ENCODE measurements at regions not wholly inside any gene's neighbourhood (a gene's known extent, or its start where the extent isn't known, plus 50 kb on each side); places are given as distances from the start of the nearest gene placed in this dataset.
"Not testable (repeated sequence)": the region's sequence is repeated elsewhere in the genome, so short reads cannot be mapped to it uniquely, and the experiment has no call there.

GRCh38 chr5:82591021-82591515, 312.9 kb upstream of the RPS23 start:
- no peak overlapping the region for H3K4me3 ChIP-seq (replicated peaks; ENCODE audit: low read depth, low read length)
- no peak for TF ChIP-seq CTCF (IDR thresholded peaks at IDR 0.05; ENCODE audit: low read depth, low read length, missing control alignments)
- no peak for DNase-seq (ENCODE audit: extremely low read depth, low read depth)

DNA sequence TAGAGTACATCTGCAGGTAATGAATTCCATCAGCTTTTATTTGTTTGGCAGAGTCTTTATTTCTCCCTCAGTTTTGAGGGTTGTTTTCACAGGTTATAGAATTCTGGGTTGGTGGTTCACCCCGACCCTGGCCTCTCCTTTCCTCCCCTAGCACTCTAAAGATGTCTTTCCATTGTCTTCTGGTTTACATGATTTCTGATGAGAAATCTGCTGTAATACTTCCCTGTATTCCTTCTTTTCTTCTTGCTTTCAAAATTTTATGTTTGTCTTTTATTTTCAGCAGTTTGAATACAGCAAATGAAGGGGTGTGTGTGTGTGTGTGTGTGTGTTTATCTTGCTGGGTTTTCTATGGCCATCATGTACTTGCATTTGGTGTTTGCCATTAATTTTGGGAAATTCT, 312.0 kb upstream of the RPS23 start:
- no peak for TF ChIP-seq CTCF (IDR thresholded peaks at IDR 0.05; ENCODE audit: low read depth, low read length, missing control alignments)
- H3K4me3 ChIP-seq (replicated peaks; ENCODE audit: low read depth, low read length): no peak overlapping the region
- DNase-seq (ENCODE audit: extremely low read depth, low read depth): no peak

GRCh38 chr5:82586661-82587310, 308.6 kb upstream of the RPS23 start:
- TF ChIP-seq CTCF (IDR thresholded peaks at IDR 0.05; ENCODE audit: low read depth, low read length, missing control alignments): no peak

GRCh38 chr5:82586181-82586580, 308.0 kb upstream of the RPS23 start:
- TF ChIP-seq CTCF (IDR thresholded peaks at IDR 0.05; ENCODE audit: low read depth, low read length, missing control alignments): no peak
- no peak for DNase-seq (ENCODE audit: extremely low read depth, low read depth)
- H3K4me3 ChIP-seq (replicated peaks; ENCODE audit: low read depth, low read length): no peak overlapping the region

More at GRCh38 chr5:82586661-82587310, 308.6 kb upstream of the RPS23 start:
- DNase-seq (ENCODE audit: extremely low read depth, low read depth): no peak
- H3K4me3 ChIP-seq (replicated peaks; ENCODE audit: low read depth, low read length): no peak overlapping the region

DNA sequence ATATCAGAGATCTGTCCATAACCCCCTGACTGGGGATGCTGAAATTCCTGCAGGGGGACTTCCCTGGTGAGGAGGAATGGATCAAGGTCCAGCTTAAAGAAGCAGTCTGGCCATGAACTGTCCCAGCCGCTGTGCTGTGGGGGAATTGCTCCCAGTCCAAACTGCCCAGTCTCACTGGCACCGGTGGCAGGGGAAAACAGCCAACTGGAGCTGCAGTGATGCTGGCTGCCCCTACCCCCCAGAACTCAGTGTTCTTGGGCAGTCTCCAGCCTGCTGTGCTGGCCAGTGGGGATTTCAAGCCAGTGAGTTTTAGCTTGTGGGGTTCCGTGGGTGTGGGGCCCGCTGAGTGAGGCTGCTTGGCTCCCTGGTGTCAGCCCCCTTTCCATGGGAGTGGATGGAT, 306.5 kb upstream of the RPS23 start:
- TF ChIP-seq CTCF (IDR thresholded peaks at IDR 0.05; ENCODE audit: low read depth, low read length, missing control alignments): no peak
- no peak for DNase-seq (ENCODE audit: extremely low read depth, low read depth)
- H3K4me3 ChIP-seq (replicated peaks; ENCODE audit: low read depth, low read length): no peak overlapping the region

GRCh38 chr5:82583331-82583730, 305.2 kb upstream of the RPS23 start:
- DNase-seq (ENCODE audit: extremely low read depth, low read depth); H3K4me3 ChIP-seq (replicated peaks; ENCODE audit: low read depth, low read length): not testable (repeated sequence)

- H3K4me3 ChIP-seq (replicated peaks; ENCODE audit: low read depth, low read length): no peak overlapping the region
- no peak for DNase-seq (ENCODE audit: extremely low read depth, low read depth)
- no peak for TF ChIP-seq CTCF (IDR thresholded peaks at IDR 0.05; ENCODE audit: low read depth, low read length, missing control alignments)
These were observed 286.8 kb upstream of the RPS23 start for GRCh38 chr5:82564963-82565362.
